Fibroblast of lung (primary cell): ENCODE measurements at regions not wholly inside any gene's neighbourhood (a gene's known extent, or its start where the extent isn't known, plus 50 kb on each side); places are given as distances from the start of the nearest gene placed in this dataset.

Experiments
- DNase-seq, 2 donors: peaks; one replicate each; pipeline versions ENCODE4 v3.0.0 to v3.0.0-alpha.2; 2010; ENCODE audit warnings: low read depth in 2 of 2
- H2AFZ ChIP-seq: 2 replicates; pipeline ENCODE4 v1.5.1; 2012; ENCODE audit warnings: low read length, control low read depth, inconsistent platforms
- H3K27ac ChIP-seq: 2 replicates; pipeline ENCODE4 v1.5.1; 2011; ENCODE audit warnings: low read length, control low read depth; ENCODE audit not compliant: insufficient read depth
- H3K27me3 ChIP-seq: 2 replicates; pipeline ENCODE4 v1.5.1; 2011; ENCODE audit warnings: mild to moderate bottlenecking, low read length; ENCODE audit not compliant: control insufficient read depth, insufficient read depth
- H3K36me3 ChIP-seq: 2 replicates; pipeline ENCODE4 v1.5.1; 2011; ENCODE audit warnings: low read length; ENCODE audit not compliant: control insufficient read depth, insufficient read depth
- H3K4me1 ChIP-seq: 2 replicates; pipeline ENCODE4 v1.5.1; 2011; ENCODE audit warnings: low read length; ENCODE audit not compliant: control insufficient read depth, insufficient read depth; ENCODE audit errors: extremely low read depth
- H3K4me2 ChIP-seq: 2 replicates; pipeline ENCODE4 v1.5.1; 2011; ENCODE audit warnings: low read length, control low read depth; ENCODE audit not compliant: insufficient read depth; ENCODE audit errors: extremely low read depth
- H3K4me3 ChIP-seq, 4 experiments: fragments of 200-600 bp in 1 of 4; sonication (generic) in 1 of 4; replicated peaks in 1 of 4; 2 replicates each; pipeline ENCODE4 v1.5.1; 2011 to 2016; ENCODE audit warnings: low read length in 4 of 4, low read depth in 3 of 4, mild to moderate bottlenecking in 3 of 4, control low read depth in 2 of 4, inconsistent platforms in 1 of 4, mixed read lengths in 1 of 4; ENCODE audit not compliant: insufficient read depth in 1 of 4; ENCODE audit errors: control extremely low read depth in 1 of 4
- H3K79me2 ChIP-seq: 2 replicates; pipeline ENCODE4 v1.5.1; 2012; ENCODE audit warnings: mild to moderate bottlenecking, low read length, inconsistent platforms; ENCODE audit not compliant: control insufficient read depth, insufficient read depth
- H3K9ac ChIP-seq: 2 replicates; pipeline ENCODE4 v1.5.1; 2011; ENCODE audit warnings: mild to moderate bottlenecking, low read length, control low read depth; ENCODE audit not compliant: insufficient read depth
- H3K9me3 ChIP-seq: 2 replicates; pipeline ENCODE4 v1.5.1; 2012; ENCODE audit warnings: low read depth, low read length; ENCODE audit not compliant: control insufficient read depth, insufficient read depth
- H4K20me1 ChIP-seq: 2 replicates; pipeline ENCODE4 v1.5.1; 2011; ENCODE audit warnings: low read length; ENCODE audit not compliant: control insufficient read depth, insufficient read depth; ENCODE audit errors: extremely low read depth
- CTCF ChIP-seq, 2 donors: IDR thresholded peaks in 1 of 2; conservative IDR thresholded peaks in 1 of 2; 1 replicate in 1 of 2; 2 replicates in 1 of 2; pipeline ENCODE4 v1.5.1; 2011 to 2012; ENCODE audit warnings: low read length in 2 of 2, control low read depth in 1 of 2, inconsistent platforms in 1 of 2, low read depth in 1 of 2, mild to moderate bottlenecking in 1 of 2
- EZH2 ChIP-seq: IDR thresholded peaks from 2 replicates; pipeline ENCODE4 v1.5.1; 2012; ENCODE audit warnings: low read length, control low read depth, mild to moderate bottlenecking; ENCODE audit errors: missing control alignments

GRCh38 chr6:50330963-50331362 is 281.2 kb upstream of the DEFB112 start:
- no peak overlapping the region for H3K27ac ChIP-seq
- no peak overlapping the region for H2AFZ ChIP-seq
- H3K79me2 ChIP-seq, result no peaks in the 10 kb centered on the region
- no peak overlapping the region for H3K4me2 ChIP-seq
- H3K9me3 ChIP-seq, result no peaks in the 10 kb centered on the region
- H3K27me3 ChIP-seq, result no peaks in the 10 kb centered on the region
- DNase-seq, result no peak
- TF ChIP-seq EZH2 (no peak), CTCF (conservative IDR thresholded peaks at IDR 0.05 in 1 of 2, IDR thresholded peaks at IDR 0.05 in 1 of 2; ENCODE audit: low read depth in 1 of 2, low read length in 2 of 2) (no peak)
- H4K20me1 ChIP-seq, result no peaks in the 10 kb centered on the region
- no peaks in the 10 kb centered on the region for H3K36me3 ChIP-seq
- H3K9ac ChIP-seq, result no peak overlapping the region
- H3K4me3 ChIP-seq, result no peak overlapping the region
- no peaks in the 10 kb centered on the region for H3K4me1 ChIP-seq

- no peak for DNase-seq
- H3K79me2 ChIP-seq, result no peaks in the 10 kb centered on the region
- H4K20me1 ChIP-seq, result no peaks in the 10 kb centered on the region
- TF ChIP-seq EZH2 (no peak), CTCF (conservative IDR thresholded peaks at IDR 0.05 in 1 of 2, IDR thresholded peaks at IDR 0.05 in 1 of 2; ENCODE audit: low read depth in 1 of 2, low read length in 2 of 2) (no peak)
- no peaks in the 10 kb centered on the region for H3K27me3 ChIP-seq
- H3K9me3 ChIP-seq, result no peaks in the 10 kb centered on the region
- no peak overlapping the region for H3K4me3 ChIP-seq
- no peaks in the 10 kb centered on the region for H3K36me3 ChIP-seq
- no peak overlapping the region for H3K9ac ChIP-seq
- no peak overlapping the region for H3K27ac ChIP-seq
- no peaks in the 10 kb centered on the region for H3K4me1 ChIP-seq
- no peak overlapping the region for H2AFZ ChIP-seq
- H3K4me2 ChIP-seq, result no peak overlapping the region
These were observed 284.0 kb upstream of the DEFB112 start for GRCh38 chr6:50333696-50334095.

- no peaks in the 10 kb centered on the region for H4K20me1 ChIP-seq
- no peak overlapping the region for H3K4me2 ChIP-seq
- no peak overlapping the region for H2AFZ ChIP-seq
- no peaks in the 10 kb centered on the region for H3K9me3 ChIP-seq
- TF ChIP-seq EZH2, result no peak
- no peak for TF ChIP-seq CTCF (conservative IDR thresholded peaks at IDR 0.05 in 1 of 2, IDR thresholded peaks at IDR 0.05 in 1 of 2; ENCODE audit: low read depth in 1 of 2, low read length in 2 of 2)
- H3K9ac ChIP-seq, result no peak overlapping the region
- H3K79me2 ChIP-seq, result no peaks in the 10 kb centered on the region
- H3K4me3 ChIP-seq, result no peak overlapping the region
- no peaks in the 10 kb centered on the region for H3K36me3 ChIP-seq
- H3K4me1 ChIP-seq, result no peaks in the 10 kb centered on the region
- DNase-seq, result no peak
- H3K27ac ChIP-seq, result no peak overlapping the region
- H3K27me3 ChIP-seq, result no peaks in the 10 kb centered on the region
These were observed 287.9 kb upstream of the DEFB112 start for GRCh38 chr6:50337532-50338122.
